Smooth muscle cell (in vitro differentiated cells): ENCODE measurements at regions not wholly inside any gene's neighbourhood (a gene's known extent, or its start where the extent isn't known, plus 50 kb on each side); places are given as distances from the start of the nearest gene placed in this dataset.

ENCODE experiments used
- DNase-seq: peaks from one replicate; lab custom pipeline; 2025; ENCODE audit not compliant: unreplicated experiment; lab: John Stamatoyannopoulos, UW
- H2AFZ ChIP-seq: fragments of 200-600 bp; sonication (generic); 2 replicates; pipeline ENCODE4 v1.6.0; 2016; ENCODE audit warnings: antibody characterized with exemption, low read depth, mild to moderate bottlenecking
- H3F3A ChIP-seq: fragments of 200-600 bp; sonication (generic); 2 replicates; pipeline ENCODE4 v1.6.0; 2017; ENCODE audit warnings: antibody characterized with exemption, low read depth
- H3K27ac ChIP-seq: fragments of 200-600 bp; sonication (generic); 2 replicates; pipeline ENCODE4 v1.5.1; 2016; ENCODE audit warnings: low read depth, mild to moderate bottlenecking
- H3K27me3 ChIP-seq: fragments of 200-600 bp; sonication (generic); 2 replicates; pipeline ENCODE4 v1.6.1; 2016; ENCODE audit warnings: low read depth, mild to moderate bottlenecking
- H3K36me3 ChIP-seq: fragments of 200-600 bp; sonication (generic); 2 replicates; pipeline ENCODE4 v1.5.1; 2016; ENCODE audit warnings: low read depth
- H3K4me1 ChIP-seq: fragments of 200-600 bp; sonication (generic); 2 replicates; pipeline ENCODE4 v1.5.1; 2016; ENCODE audit warnings: low read depth
- H3K4me2 ChIP-seq: fragments of 200-600 bp; sonication (generic); 2 replicates; pipeline ENCODE4 v1.6.0; 2016; ENCODE audit warnings: mild to moderate bottlenecking
- H3K4me3 ChIP-seq: fragments of 200-600 bp; sonication (generic); 2 replicates; pipeline ENCODE4 v1.5.1; 2016; ENCODE audit warnings: mild to moderate bottlenecking
- H3K79me2 ChIP-seq: fragments of 200-600 bp; sonication (generic); 2 replicates; pipeline ENCODE4 v1.6.0; 2016; ENCODE audit warnings: low read depth, mild to moderate bottlenecking
- H3K9ac ChIP-seq: fragments of 200-600 bp; sonication (generic); 2 replicates; pipeline ENCODE4 v1.6.0; 2016; ENCODE audit warnings: low read depth
- H3K9me3 ChIP-seq: fragments of 200-600 bp; sonication (generic); replicated peaks from 2 replicates; pipeline ENCODE4 v1.5.1; 2016; ENCODE audit warnings: low read depth
- H4K20me1 ChIP-seq: fragments of 200-600 bp; sonication (generic); 2 replicates; pipeline ENCODE4 v1.6.0; 2016; ENCODE audit warnings: low read depth
- CTCF ChIP-seq: fragments of 200-600 bp; sonication (generic); IDR thresholded peaks from 2 replicates; pipeline ENCODE4 v1.5.1; 2017; ENCODE audit warnings: borderline replicate concordance, mild to moderate bottlenecking, antibody characterized with exemption; ENCODE audit not compliant: insufficient read depth, poor library complexity, severe bottlenecking
- WGBS: methylation state at CpG from one replicate; pipeline ENCODE4 v1.1.7; 2016; ENCODE audit warnings: low lambda C conversion rate; 5-methylcytosine and 5-hydroxymethylcytosine counted together

GRCh38 chr16:26673011-26673410, 393.7 kb upstream of the C16orf82 start:
- Histone ChIP-seq H3K9me3 (no peaks in the 10 kb centered on the region), H3K4me2 (no peak overlapping the region), H2AFZ (no peak overlapping the region), H3K79me2 (no peaks in the 10 kb centered on the region), H3F3A (no peaks in the 10 kb centered on the region), H3K27me3 (no peaks in the 10 kb centered on the region), H3K9ac (no peak overlapping the region), H3K4me3 (no peak overlapping the region), H3K27ac (no peak overlapping the region), H3K4me1 (no peaks in the 10 kb centered on the region), H3K36me3 (no peaks in the 10 kb centered on the region), H4K20me1 (no peaks in the 10 kb centered on the region)
- no peak for TF ChIP-seq CTCF
- DNase-seq, result no peak
- 91% methylated on average over 3 of the region's 3 CpGs for WGBS

- no peak for TF ChIP-seq CTCF
- no peaks in the 10 kb centered on the region for H3K36me3 ChIP-seq
- no peaks in the 10 kb centered on the region for H3K27me3 ChIP-seq
- no peak overlapping the region for H3K27ac ChIP-seq
- no peaks in the 10 kb centered on the region for H3F3A ChIP-seq
- no peaks in the 10 kb centered on the region for H3K79me2 ChIP-seq
- no peak for DNase-seq
- H4K20me1 ChIP-seq, result no peaks in the 10 kb centered on the region
- no peak overlapping the region for H2AFZ ChIP-seq
- H3K4me2 ChIP-seq, result no peak overlapping the region
- H3K9ac ChIP-seq, result no peak overlapping the region
- 65% methylated on average over 4 of the region's 4 CpGs for WGBS
- no peaks in the 10 kb centered on the region for H3K4me1 ChIP-seq
- H3K4me3 ChIP-seq, result no peak overlapping the region
- no peaks in the 10 kb centered on the region for H3K9me3 ChIP-seq
Measured at GRCh38 chr16:26680671-26681070, 386.1 kb upstream of the C16orf82 start.

- Histone ChIP-seq H3K4me3 (no peak overlapping the region), H3F3A (no peaks in the 10 kb centered on the region), H3K4me1 (no peaks in the 10 kb centered on the region), H3K9ac (no peak overlapping the region), H3K36me3 (no peaks in the 10 kb centered on the region), H4K20me1 (no peaks in the 10 kb centered on the region), H3K27ac (no peak overlapping the region), H3K4me2 (no peak overlapping the region), H2AFZ (no peak overlapping the region), H3K9me3 (no peaks in the 10 kb centered on the region), H3K27me3 (no peaks in the 10 kb centered on the region), H3K79me2 (no peaks in the 10 kb centered on the region)
- DNase-seq, result no peak
- TF ChIP-seq CTCF, result no peak
- WGBS, result 83% methylated on average over 2 of the region's 2 CpGs
Measured at GRCh38 chr16:26688105-26688504, 378.6 kb upstream of the C16orf82 start.

- Histone ChIP-seq H3K36me3 (no peaks in the 10 kb centered on the region), H4K20me1 (no peaks in the 10 kb centered on the region), H3K79me2 (no peaks in the 10 kb centered on the region), H2AFZ (no peak overlapping the region), H3K9ac (no peak overlapping the region), H3K9me3 (no peaks in the 10 kb centered on the region), H3K4me3 (no peak overlapping the region), H3K27ac (no peak overlapping the region), H3F3A (no peaks in the 10 kb centered on the region), H3K4me2 (no peak overlapping the region), H3K27me3 (no peaks in the 10 kb centered on the region), H3K4me1 (no peaks in the 10 kb centered on the region)
- WGBS, result 85% methylated on average over 7 of the region's 7 CpGs
- no peak for DNase-seq
- no peak for TF ChIP-seq CTCF
Measured at GRCh38 chr16:26688699-26689098, 378.0 kb upstream of the C16orf82 start.
